AG04450 (cell line): ENCODE measurements at regions not wholly inside any gene's neighbourhood (a gene's known extent, or its start where the extent isn't known, plus 50 kb on each side); places are given as distances from the start of the nearest gene placed in this dataset.

Experiments
- CTCF ChIA-PET: fragments of 300-600, 350-600 bp; formaldehyde crosslinking; extraction: SDS; loops from one replicate; lab custom pipeline; 2022; ENCODE audit warnings: antibody characterized with exemption, inconsistent platforms; lab: Charles Lee
- POLR2A ChIA-PET: fragments of 350-600 bp; formaldehyde crosslinking; extraction: SDS; loops from one replicate; lab custom pipeline; 2021; ENCODE audit warnings: antibody characterized with exemption, inconsistent platforms; lab: Yijun Ruan, JAX
- DNase-seq: peaks from one replicate; pipeline ENCODE4 v3.0.0-alpha.2; 2011; ENCODE audit warnings: low read depth, low spot score
- H3K27ac ChIP-seq: one replicate; pipeline ENCODE4 v1.5.1; 2012; ENCODE audit warnings: low read depth, low read length, control low read depth
- H3K27me3 ChIP-seq: one replicate; pipeline ENCODE4 v1.6.0; 2012; ENCODE audit warnings: low read length; ENCODE audit not compliant: control insufficient read depth, insufficient read depth
- H3K4me3 ChIP-seq: 2 replicates; pipeline ENCODE4 v1.5.1; 2011; ENCODE audit warnings: mild to moderate bottlenecking, low read depth, low read length, control low read depth
- H3K9me3 ChIP-seq: 2 replicates; pipeline ENCODE4 v1.5.1; 2012; ENCODE audit warnings: low read length; ENCODE audit not compliant: control insufficient read depth, insufficient read depth
- TF ChIP-seq, protein P1 (sequence below): IDR thresholded peaks from 2 replicates; pipeline ENCODE4 v1.5.1; 2011; ENCODE audit warnings: low read depth, low read length, control low read depth, inconsistent platforms

DNA sequence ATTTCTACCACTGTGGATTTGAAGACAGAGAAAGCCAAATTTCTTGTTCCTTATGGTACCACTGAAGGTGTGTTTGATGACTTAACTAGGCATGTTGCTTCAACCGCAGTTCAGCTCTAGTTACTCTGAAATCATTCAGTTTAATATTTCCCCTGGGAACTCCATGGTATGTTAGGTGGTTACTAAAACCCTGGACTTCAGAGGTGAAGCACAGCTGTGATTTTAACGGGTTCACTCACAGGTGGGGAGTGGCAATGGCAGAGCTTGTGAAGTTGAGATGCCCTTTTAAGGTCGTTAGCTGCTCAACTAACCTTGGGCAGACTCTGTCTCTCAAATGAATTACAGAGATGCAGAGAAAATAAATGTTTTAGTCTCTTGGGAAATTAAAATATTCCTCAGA is 163.6 kb upstream of the PHYHIPL start:
- Histone ChIP-seq H3K27me3 (peaks cover 4% of the 10 kb centered on the region), H3K27ac (no peak overlapping the region), H3K9me3 (no peaks in the 10 kb centered on the region), H3K4me3 (no peak overlapping the region)
- no peak for DNase-seq
- POLR2A ChIA-PET: no interaction called here
- CTCF ChIA-PET: interaction anchor here (1.3 kb wide), 1 partner anchor 568 kb away, joined by 3 read pairs; no protein-coding TSS in a partner anchor
- TF ChIP-seq, protein P1, sequence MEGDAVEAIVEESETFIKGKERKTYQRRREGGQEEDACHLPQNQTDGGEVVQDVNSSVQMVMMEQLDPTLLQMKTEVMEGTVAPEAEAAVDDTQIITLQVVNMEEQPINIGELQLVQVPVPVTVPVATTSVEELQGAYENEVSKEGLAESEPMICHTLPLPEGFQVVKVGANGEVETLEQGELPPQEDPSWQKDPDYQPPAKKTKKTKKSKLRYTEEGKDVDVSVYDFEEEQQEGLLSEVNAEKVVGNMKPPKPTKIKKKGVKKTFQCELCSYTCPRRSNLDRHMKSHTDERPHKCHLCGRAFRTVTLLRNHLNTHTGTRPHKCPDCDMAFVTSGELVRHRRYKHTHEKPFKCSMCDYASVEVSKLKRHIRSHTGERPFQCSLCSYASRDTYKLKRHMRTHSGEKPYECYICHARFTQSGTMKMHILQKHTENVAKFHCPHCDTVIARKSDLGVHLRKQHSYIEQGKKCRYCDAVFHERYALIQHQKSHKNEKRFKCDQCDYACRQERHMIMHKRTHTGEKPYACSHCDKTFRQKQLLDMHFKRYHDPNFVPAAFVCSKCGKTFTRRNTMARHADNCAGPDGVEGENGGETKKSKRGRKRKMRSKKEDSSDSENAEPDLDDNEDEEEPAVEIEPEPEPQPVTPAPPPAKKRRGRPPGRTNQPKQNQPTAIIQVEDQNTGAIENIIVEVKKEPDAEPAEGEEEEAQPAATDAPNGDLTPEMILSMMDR: no peak

DNA sequence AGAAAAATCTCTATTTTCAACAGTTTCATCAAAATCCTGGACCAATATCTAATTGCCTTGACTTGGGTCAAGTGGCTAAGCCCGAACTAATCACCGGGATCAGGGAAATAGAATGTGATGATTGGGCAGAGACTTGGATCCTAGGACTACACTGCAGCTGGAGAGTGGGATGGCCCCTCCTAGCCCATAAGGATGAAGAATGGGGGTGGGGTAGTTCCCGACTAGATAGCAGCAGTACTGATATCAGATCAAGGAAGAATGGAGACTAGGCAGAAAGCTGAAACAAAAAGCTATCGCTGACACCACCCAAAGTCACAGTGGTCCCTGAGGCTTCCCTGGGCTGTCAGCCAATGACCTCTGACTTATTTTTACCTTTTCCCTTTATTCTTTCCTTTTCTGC is 160.4 kb upstream of the PHYHIPL start:
- DNase-seq: no peak
- TF ChIP-seq, protein P1: no peak
- no peak overlapping the region for H3K27ac ChIP-seq
- peaks cover 4% of the 10 kb centered on the region for H3K27me3 ChIP-seq
- no peaks in the 10 kb centered on the region for H3K9me3 ChIP-seq
- no peak overlapping the region for H3K4me3 ChIP-seq
- CTCF ChIA-PET: no interaction called here
- POLR2A ChIA-PET: no interaction called here

DNA sequence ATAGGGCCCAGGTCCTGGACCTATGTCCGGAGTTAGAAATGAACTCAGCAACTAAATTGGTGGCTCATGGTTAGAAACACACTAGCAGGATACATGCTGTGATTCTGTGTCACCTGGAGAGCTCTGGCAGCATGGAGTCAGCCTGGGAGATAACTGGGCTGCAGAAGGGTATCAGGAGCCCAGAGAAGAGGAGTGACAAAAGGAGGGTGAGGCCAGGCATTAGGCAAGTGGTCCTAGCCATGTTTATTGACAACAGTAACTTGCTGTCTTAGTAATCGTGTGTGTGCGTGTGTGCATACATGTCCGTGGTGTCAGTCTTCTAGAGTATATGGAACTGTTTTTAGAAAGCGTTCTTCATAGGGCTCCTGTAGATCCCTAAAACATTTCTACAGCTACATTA is 157.5 kb upstream of the PHYHIPL start:
- no peak overlapping the region for H3K27ac ChIP-seq
- no peak for DNase-seq
- H3K27me3 ChIP-seq: no peaks in the 10 kb centered on the region
- CTCF ChIA-PET: no interaction called here
- POLR2A ChIA-PET: no interaction called here
- no peak overlapping the region for H3K4me3 ChIP-seq
- H3K9me3 ChIP-seq: no peaks in the 10 kb centered on the region
- TF ChIP-seq, protein P1: no peak

DNA sequence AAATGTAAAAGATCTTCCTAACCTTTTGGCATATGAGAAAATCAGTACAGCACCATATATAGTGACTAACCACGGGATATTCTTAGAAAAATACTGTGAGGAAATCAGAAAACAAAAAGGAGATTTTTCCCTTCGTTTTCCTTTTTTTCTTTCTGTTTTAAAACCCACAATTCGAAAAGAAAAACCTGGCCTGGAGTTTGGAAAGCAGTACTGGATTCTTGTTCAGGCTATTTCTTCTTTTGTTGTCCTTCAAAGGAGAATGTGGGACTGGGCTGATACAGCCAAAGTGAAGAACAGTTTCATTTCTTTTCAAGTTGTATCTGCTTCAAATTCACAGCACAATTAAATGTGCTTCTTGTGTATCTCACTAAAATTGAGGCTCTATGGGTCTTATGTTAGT is 156.8 kb upstream of the PHYHIPL start:
- no peaks in the 10 kb centered on the region for H3K9me3 ChIP-seq
- DNase-seq: no peak
- H3K27me3 ChIP-seq: no peaks in the 10 kb centered on the region
- no peak overlapping the region for H3K27ac ChIP-seq
- no peak overlapping the region for H3K4me3 ChIP-seq
- ChIA-PET CTCF (no interaction called here), POLR2A (no interaction called here)
- TF ChIP-seq, protein P1: no peak

DNA sequence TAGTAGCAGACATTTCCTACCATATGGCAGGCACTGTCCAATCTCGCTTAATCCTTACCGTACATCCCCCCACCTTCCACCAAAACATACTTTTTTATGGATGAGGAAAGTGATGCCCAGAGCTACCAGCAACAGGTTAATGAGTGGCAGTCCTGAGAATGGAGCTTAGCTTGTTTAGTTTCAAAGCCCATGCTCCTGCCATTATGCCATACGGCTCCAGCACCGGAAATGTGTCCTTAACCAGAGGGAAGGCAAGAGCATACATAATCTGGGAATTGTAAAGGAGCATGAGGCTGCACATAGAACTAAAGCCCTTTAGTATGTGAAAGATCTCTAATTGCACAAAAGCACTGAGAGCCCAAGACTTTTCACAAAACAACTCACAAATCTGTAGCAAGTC is 155.9 kb upstream of the PHYHIPL start:
- DNase-seq: no peak
- POLR2A ChIA-PET: no interaction called here
- H3K9me3 ChIP-seq: no peaks in the 10 kb centered on the region
- TF ChIP-seq, protein P1: no peak
- H3K27me3 ChIP-seq: no peaks in the 10 kb centered on the region
- no peak overlapping the region for H3K27ac ChIP-seq
- CTCF ChIA-PET: no interaction called here
- no peak overlapping the region for H3K4me3 ChIP-seq
